AG04450 (cell line): ENCODE measurements at regions not wholly inside any gene's neighbourhood (a gene's known extent, or its start where the extent isn't known, plus 50 kb on each side); places are given as distances from the start of the nearest gene placed in this dataset.

Experiments used
- CTCF ChIA-PET: fragments of 300-600, 350-600 bp; formaldehyde crosslinking; extraction: SDS; loops from one replicate; lab custom pipeline; 2022; ENCODE audit warnings: antibody characterized with exemption, inconsistent platforms; lab: Charles Lee
- POLR2A ChIA-PET: fragments of 350-600 bp; formaldehyde crosslinking; extraction: SDS; loops from one replicate; lab custom pipeline; 2021; ENCODE audit warnings: antibody characterized with exemption, inconsistent platforms; lab: Yijun Ruan, JAX
- DNase-seq: peaks from one replicate; pipeline ENCODE4 v3.0.0-alpha.2; 2011; ENCODE audit warnings: low read depth, low spot score
- H3K27ac ChIP-seq: one replicate; pipeline ENCODE4 v1.5.1; 2012; ENCODE audit warnings: low read depth, low read length, control low read depth
- H3K27me3 ChIP-seq: one replicate; pipeline ENCODE4 v1.6.0; 2012; ENCODE audit warnings: low read length; ENCODE audit not compliant: control insufficient read depth, insufficient read depth
- H3K4me3 ChIP-seq: 2 replicates; pipeline ENCODE4 v1.5.1; 2011; ENCODE audit warnings: mild to moderate bottlenecking, low read depth, low read length, control low read depth
- H3K9me3 ChIP-seq: 2 replicates; pipeline ENCODE4 v1.5.1; 2012; ENCODE audit warnings: low read length; ENCODE audit not compliant: control insufficient read depth, insufficient read depth
- CTCF ChIP-seq: IDR thresholded peaks from 2 replicates; pipeline ENCODE4 v1.5.1; 2011; ENCODE audit warnings: low read depth, low read length, control low read depth, inconsistent platforms

- CTCF ChIA-PET, result no interaction called here
- H3K27ac ChIP-seq, result no peak overlapping the region
- no peak for DNase-seq
- no peaks in the 10 kb centered on the region for H3K27me3 ChIP-seq
- POLR2A ChIA-PET, result no interaction called here
- H3K9me3 ChIP-seq, result peaks cover under 1% of the 10 kb centered on the region
- no peak for TF ChIP-seq CTCF
- H3K4me3 ChIP-seq, result no peak overlapping the region
These were observed 413.5 kb upstream of the ZNF462 start for GRCh38 chr9:106449336-106449927.

- Histone ChIP-seq H3K9me3 (no peaks in the 10 kb centered on the region; the same call in 1 of the 2 replicates), H3K27me3 (no peaks in the 10 kb centered on the region), H3K4me3 (no peak overlapping the region), H3K27ac (no peak overlapping the region)
- DNase-seq, result no peak
- ChIA-PET POLR2A (no interaction called here), CTCF (no interaction called here)
- TF ChIP-seq CTCF, result no peak
These were observed 412.4 kb upstream of the ZNF462 start for GRCh38 chr9:106450549-106450948.

GRCh38 chr9:106451223-106451622, 411.7 kb upstream of the ZNF462 start:
- CTCF ChIA-PET, result no interaction called here
- Histone ChIP-seq H3K27ac (no peak overlapping the region), H3K27me3 (no peaks in the 10 kb centered on the region), H3K9me3 (no peaks in the 10 kb centered on the region; the same call in 1 of the 2 replicates), H3K4me3 (no peak overlapping the region)
- POLR2A ChIA-PET, result no interaction called here
- TF ChIP-seq CTCF, result no peak
- no peak for DNase-seq

GRCh38 chr9:106456581-106456980, 406.4 kb upstream of the ZNF462 start:
- no peak for DNase-seq
- ChIA-PET POLR2A (interaction anchor here (0.7 kb wide), 1 partner anchor 423 kb away, joined by 7 read pairs; no protein-coding TSS in a partner anchor), CTCF (no interaction called here)
- H3K27ac ChIP-seq, result no peak overlapping the region
- no peak for TF ChIP-seq CTCF
- no peaks in the 10 kb centered on the region for H3K27me3 ChIP-seq
- no peaks in the 10 kb centered on the region; the same call in 1 of the 2 replicates for H3K9me3 ChIP-seq
- no peak overlapping the region for H3K4me3 ChIP-seq

- ChIA-PET POLR2A (no interaction called here), CTCF (no interaction called here)
- Histone ChIP-seq H3K4me3 (no peak overlapping the region), H3K9me3 (no peaks in the 10 kb centered on the region), H3K27ac (no peak overlapping the region), H3K27me3 (no peaks in the 10 kb centered on the region)
- no peak for DNase-seq
- no peak for TF ChIP-seq CTCF
These were observed 395.7 kb upstream of the ZNF462 start for GRCh38 chr9:106467113-106467864.
